CD14-positive monocyte (primary cell): ENCODE measurements at regions not wholly inside any gene's neighbourhood (a gene's known extent, or its start where the extent isn't known, plus 50 kb on each side); places are given as distances from the start of the nearest gene placed in this dataset.

Source experiments
- DNase-seq, 3 donors: peaks; one replicate each; pipeline ENCODE4 v3.0.0-alpha.2; 2011 to 2022
- H2AFZ ChIP-seq: 2 replicates; pipeline ENCODE4 v1.6.0; 2012; ENCODE audit warnings: mild to moderate bottlenecking, low read depth, low read length, inconsistent platforms; ENCODE audit not compliant: insufficient read depth, poor library complexity, severe bottlenecking
- H3K27ac ChIP-seq, 2 donors: 1 replicate in 1 of 2; 2 replicates in 1 of 2; pipeline ENCODE4 v1.5.1; 2012 to 2013; ENCODE audit warnings: low read length in 2 of 2, control low read depth in 1 of 2, inconsistent platforms in 1 of 2, low read depth in 1 of 2, mild to moderate bottlenecking in 1 of 2
- H3K27me3 ChIP-seq, 2 donors: one replicate each; pipeline versions ENCODE4 v1.6.0 to v1.6.1; 2011 to 2013; ENCODE audit warnings: low read length in 2 of 2; ENCODE audit not compliant: control insufficient read depth in 2 of 2, insufficient read depth in 2 of 2
- H3K36me3 ChIP-seq, 2 donors: replicated peaks in 1 of 2; 1 replicate in 1 of 2; 2 replicates in 1 of 2; pipeline versions ENCODE4 v1.5.1 to v1.6.1; 2012 to 2013; ENCODE audit warnings: low read length in 2 of 2, control low read depth in 1 of 2, inconsistent platforms in 1 of 2, mild to moderate bottlenecking in 1 of 2; ENCODE audit not compliant: insufficient read depth in 2 of 2, control insufficient read depth in 1 of 2
- H3K4me1 ChIP-seq, 2 donors: 1 replicate in 1 of 2; 2 replicates in 1 of 2; pipeline versions ENCODE4 v1.5.1 to v1.6.1; 2012 to 2013; ENCODE audit warnings: low read length in 2 of 2, control low read depth in 1 of 2, inconsistent platforms in 1 of 2, mild to moderate bottlenecking in 1 of 2, moderate library complexity in 1 of 2; ENCODE audit not compliant: insufficient read depth in 2 of 2, control insufficient read depth in 1 of 2
- H3K4me2 ChIP-seq: replicated peaks from 2 replicates; pipeline ENCODE3; 2012; ENCODE audit warnings: low read length, moderate library complexity, mild to moderate bottlenecking; ENCODE audit not compliant: poor library complexity, severe bottlenecking; ENCODE audit errors: extremely low read depth
- H3K4me3 ChIP-seq, 3 experiments: fragments of 200-600 bp in 1 of 3; sonication (generic) in 1 of 3; replicated peaks in 1 of 3; 1 replicate in 2 of 3; 2 replicates in 1 of 3; pipeline ENCODE4 v1.5.1; 2011 to 2013; ENCODE audit warnings: low read length in 3 of 3, mild to moderate bottlenecking in 3 of 3, control low read depth in 2 of 3, low read depth in 2 of 3, inconsistent platforms in 1 of 3, moderate library complexity in 1 of 3
- H3K79me2 ChIP-seq: 2 replicates; pipeline ENCODE4 v1.6.0; 2012; ENCODE audit warnings: mild to moderate bottlenecking, control low read depth, inconsistent platforms, low read length, moderate library complexity; ENCODE audit not compliant: insufficient read depth
- H3K9ac ChIP-seq: 2 replicates; pipeline ENCODE4 v1.6.0; 2017; ENCODE audit warnings: low read length, mild to moderate bottlenecking; ENCODE audit not compliant: insufficient read depth, poor library complexity, severe bottlenecking
- H3K9me3 ChIP-seq, 2 donors: replicated peaks in 1 of 2; 1 replicate in 1 of 2; 2 replicates in 1 of 2; pipeline versions ENCODE4 v1.5.1 to v1.6.1; 2012 to 2013; ENCODE audit warnings: low read length in 2 of 2, control low read depth in 1 of 2; ENCODE audit not compliant: control insufficient read depth in 1 of 2, insufficient read depth in 1 of 2
- H4K20me1 ChIP-seq: 2 replicates; pipeline ENCODE4 v1.6.0; 2012; ENCODE audit warnings: mild to moderate bottlenecking, low read length, control low read depth, moderate library complexity; ENCODE audit not compliant: insufficient read depth
- H3K27ac Mint-ChIP-seq, 7 donors: one replicate each; pipeline ENCODE4 v1.8.0; 2020; ENCODE audit warnings: mild to moderate bottlenecking in 7 of 7, mixed read lengths in 7 of 7, moderate library complexity in 6 of 7, inconsistent platforms in 2 of 7
- H3K27me3 Mint-ChIP-seq, 3 donors: one replicate each; pipeline ENCODE4 v1.8.0; 2021 to 2022; ENCODE audit warnings: low read depth in 3 of 3, mild to moderate bottlenecking in 3 of 3, mixed read lengths in 3 of 3, moderate library complexity in 3 of 3, inconsistent platforms in 1 of 3
- H3K36me3 Mint-ChIP-seq, 2 donors: one replicate each; pipeline ENCODE4 v1.8.0; 2020; ENCODE audit warnings: mixed read lengths in 2 of 2, inconsistent platforms in 1 of 2, mild to moderate bottlenecking in 1 of 2
- H3K4me1 Mint-ChIP-seq: one replicate; pipeline ENCODE4 v1.8.0; 2020; ENCODE audit warnings: mild to moderate bottlenecking, mixed read lengths
- H3K4me3 Mint-ChIP-seq, 2 donors: one replicate each; pipeline ENCODE4 v1.8.0; 2020; ENCODE audit warnings: mild to moderate bottlenecking in 2 of 2, mixed read lengths in 2 of 2, moderate library complexity in 1 of 2
- H3K9me3 Mint-ChIP-seq, 7 donors: one replicate each; pipeline ENCODE4 v1.8.0; 2020 to 2022; ENCODE audit warnings: mixed read lengths in 7 of 7, mild to moderate bottlenecking in 6 of 7, moderate library complexity in 6 of 7, inconsistent platforms in 2 of 7
- WGBS: methylation state at CpG from one replicate; pipeline ENCODE4 v1.1.5; 2013; ENCODE audit warnings: missing lambda C conversion rate; ENCODE audit not compliant: insufficient coverage; 5-methylcytosine and 5-hydroxymethylcytosine counted together
- intact Hi-C, 2 donors: fragments of 100-400 bp; cut with micrococcal nuclease; formaldehyde crosslinking; loops; one replicate each; pipeline versions ENCODE4 v1.15.0 to v1.15.1; 2023
- TF ChIP-seq, protein P1 (sequence below): fragments of 200-600 bp; IDR thresholded peaks from one replicate; pipeline ENCODE4 v1.8.0; 2022; ENCODE audit warnings: antibody characterized with exemption, mild to moderate bottlenecking

DNA sequence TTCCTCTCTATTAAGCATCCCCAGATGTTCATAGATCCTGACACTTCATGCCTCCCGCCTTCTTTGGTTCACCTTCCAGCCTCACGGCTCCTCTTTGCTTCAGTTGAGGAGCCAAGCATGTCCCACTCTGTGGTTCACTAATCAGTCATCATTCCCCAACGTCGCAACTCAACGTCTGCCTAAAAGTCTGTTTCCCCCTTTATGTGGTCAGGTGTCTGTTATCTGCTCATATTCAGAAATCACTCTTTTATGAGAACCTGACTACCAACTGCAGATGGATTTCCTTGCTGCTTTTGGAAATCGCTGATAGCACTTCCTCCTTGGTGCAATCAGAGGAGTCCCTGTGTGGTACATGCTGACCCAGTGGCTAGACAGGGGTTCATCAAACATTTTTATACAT is 94.1 kb upstream of the VANGL1 start:
- no peaks in the 10 kb centered on the region for H3K36me3 ChIP-seq
- TF ChIP-seq, protein P1, sequence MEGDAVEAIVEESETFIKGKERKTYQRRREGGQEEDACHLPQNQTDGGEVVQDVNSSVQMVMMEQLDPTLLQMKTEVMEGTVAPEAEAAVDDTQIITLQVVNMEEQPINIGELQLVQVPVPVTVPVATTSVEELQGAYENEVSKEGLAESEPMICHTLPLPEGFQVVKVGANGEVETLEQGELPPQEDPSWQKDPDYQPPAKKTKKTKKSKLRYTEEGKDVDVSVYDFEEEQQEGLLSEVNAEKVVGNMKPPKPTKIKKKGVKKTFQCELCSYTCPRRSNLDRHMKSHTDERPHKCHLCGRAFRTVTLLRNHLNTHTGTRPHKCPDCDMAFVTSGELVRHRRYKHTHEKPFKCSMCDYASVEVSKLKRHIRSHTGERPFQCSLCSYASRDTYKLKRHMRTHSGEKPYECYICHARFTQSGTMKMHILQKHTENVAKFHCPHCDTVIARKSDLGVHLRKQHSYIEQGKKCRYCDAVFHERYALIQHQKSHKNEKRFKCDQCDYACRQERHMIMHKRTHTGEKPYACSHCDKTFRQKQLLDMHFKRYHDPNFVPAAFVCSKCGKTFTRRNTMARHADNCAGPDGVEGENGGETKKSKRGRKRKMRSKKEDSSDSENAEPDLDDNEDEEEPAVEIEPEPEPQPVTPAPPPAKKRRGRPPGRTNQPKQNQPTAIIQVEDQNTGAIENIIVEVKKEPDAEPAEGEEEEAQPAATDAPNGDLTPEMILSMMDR, result no peak
- no peak overlapping the region for H3K4me3 ChIP-seq
- no peaks in the 10 kb centered on the region for H3K4me1 Mint-ChIP-seq
- no peak overlapping the region for H2AFZ ChIP-seq
- H4K20me1 ChIP-seq, result no peaks in the 10 kb centered on the region
- intact Hi-C loops, result no loop called here
- peaks cover 2 to 3% (median 2%) of the 10 kb centered on the region in 3 donors for H3K27me3 Mint-ChIP-seq
- H3K36me3 Mint-ChIP-seq, result no peaks in the 10 kb centered on the region
- H3K9me3 ChIP-seq, result no peaks in the 10 kb centered on the region
- WGBS, result 27% methylated on average over 3 of the region's 6 CpGs
- no peak for DNase-seq
- H3K79me2 ChIP-seq, result no peaks in the 10 kb centered on the region
- H3K4me1 ChIP-seq, result no peaks in the 10 kb centered on the region
- H3K27ac Mint-ChIP-seq, result no peak overlapping the region
- no peak overlapping the region for H3K4me3 Mint-ChIP-seq
- no peak overlapping the region for H3K9ac ChIP-seq
- H3K9me3 Mint-ChIP-seq, result peaks cover 0 to 3% (median 0%) of the 10 kb centered on the region in 7 donors
- no peaks in the 10 kb centered on the region for H3K27me3 ChIP-seq
- no peak overlapping the region for H3K27ac ChIP-seq
- no peak overlapping the region for H3K4me2 ChIP-seq

DNA sequence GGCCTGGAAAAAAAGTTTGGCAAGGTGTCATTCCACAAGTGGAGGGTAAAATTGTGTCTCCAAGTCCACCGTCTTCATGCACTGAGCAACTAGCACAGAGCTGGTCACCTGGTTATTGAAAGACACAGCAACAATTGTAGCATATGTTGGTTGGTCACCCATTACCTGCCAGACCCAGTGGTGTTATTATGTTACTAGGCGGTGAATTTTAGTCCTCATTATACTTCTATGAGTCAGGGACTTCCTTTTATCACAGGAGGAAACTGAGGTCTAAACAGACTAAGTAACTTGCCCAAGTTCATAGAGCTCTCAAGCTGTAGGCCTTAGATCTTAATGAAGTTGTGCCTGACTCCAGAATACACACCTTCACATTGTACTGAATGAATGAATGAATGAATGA is 94.9 kb upstream of the VANGL1 start:
- Histone ChIP-seq H3K4me1 (no peaks in the 10 kb centered on the region), H3K9ac (no peak overlapping the region), H3K27ac (no peak overlapping the region), H3K27me3 (no peaks in the 10 kb centered on the region), H3K79me2 (no peaks in the 10 kb centered on the region), H3K36me3 (no peaks in the 10 kb centered on the region), H3K4me2 (no peak overlapping the region), H3K9me3 (no peaks in the 10 kb centered on the region), H2AFZ (no peak overlapping the region), H4K20me1 (no peaks in the 10 kb centered on the region), H3K4me3 (no peak overlapping the region)
- WGBS, result 100% methylated on average over 1 of the region's 2 CpGs
- Mint-ChIP-seq H3K27ac (no peak overlapping the region), H3K9me3 (peaks cover 0 to 3% (median 0%) of the 10 kb centered on the region in 7 donors), H3K36me3 (no peaks in the 10 kb centered on the region), H3K4me3 (no peak overlapping the region), H3K4me1 (no peaks in the 10 kb centered on the region), H3K27me3 (peaks cover under 1 to 4% (median under 1%) of the 10 kb centered on the region in 3 donors)
- DNase-seq, result no peak
- intact Hi-C loops, result no loop called here
- TF ChIP-seq, protein P1, result no peak
